Fibroblast of lung (primary cell): ENCODE measurements at regions not wholly inside any gene's neighbourhood (a gene's known extent, or its start where the extent isn't known, plus 50 kb on each side); places are given as distances from the start of the nearest gene placed in this dataset.

Experiments used
- DNase-seq, 2 donors: peaks; one replicate each; pipeline versions ENCODE4 v3.0.0 to v3.0.0-alpha.2; 2010; ENCODE audit warnings: low read depth in 2 of 2
- H2AFZ ChIP-seq: 2 replicates; pipeline ENCODE4 v1.5.1; 2012; ENCODE audit warnings: low read length, control low read depth, inconsistent platforms
- H3K27ac ChIP-seq: 2 replicates; pipeline ENCODE4 v1.5.1; 2011; ENCODE audit warnings: low read length, control low read depth; ENCODE audit not compliant: insufficient read depth
- H3K27me3 ChIP-seq: 2 replicates; pipeline ENCODE4 v1.5.1; 2011; ENCODE audit warnings: mild to moderate bottlenecking, low read length; ENCODE audit not compliant: control insufficient read depth, insufficient read depth
- H3K36me3 ChIP-seq: 2 replicates; pipeline ENCODE4 v1.5.1; 2011; ENCODE audit warnings: low read length; ENCODE audit not compliant: control insufficient read depth, insufficient read depth
- H3K4me1 ChIP-seq: 2 replicates; pipeline ENCODE4 v1.5.1; 2011; ENCODE audit warnings: low read length; ENCODE audit not compliant: control insufficient read depth, insufficient read depth; ENCODE audit errors: extremely low read depth
- H3K4me2 ChIP-seq: 2 replicates; pipeline ENCODE4 v1.5.1; 2011; ENCODE audit warnings: low read length, control low read depth; ENCODE audit not compliant: insufficient read depth; ENCODE audit errors: extremely low read depth
- H3K4me3 ChIP-seq, 4 experiments: fragments of 200-600 bp in 1 of 4; sonication (generic) in 1 of 4; replicated peaks in 1 of 4; 2 replicates each; pipeline ENCODE4 v1.5.1; 2011 to 2016; ENCODE audit warnings: low read length in 4 of 4, low read depth in 3 of 4, mild to moderate bottlenecking in 3 of 4, control low read depth in 2 of 4, inconsistent platforms in 1 of 4, mixed read lengths in 1 of 4; ENCODE audit not compliant: insufficient read depth in 1 of 4; ENCODE audit errors: control extremely low read depth in 1 of 4
- H3K79me2 ChIP-seq: 2 replicates; pipeline ENCODE4 v1.5.1; 2012; ENCODE audit warnings: mild to moderate bottlenecking, low read length, inconsistent platforms; ENCODE audit not compliant: control insufficient read depth, insufficient read depth
- H3K9ac ChIP-seq: 2 replicates; pipeline ENCODE4 v1.5.1; 2011; ENCODE audit warnings: mild to moderate bottlenecking, low read length, control low read depth; ENCODE audit not compliant: insufficient read depth
- H3K9me3 ChIP-seq: 2 replicates; pipeline ENCODE4 v1.5.1; 2012; ENCODE audit warnings: low read depth, low read length; ENCODE audit not compliant: control insufficient read depth, insufficient read depth
- H4K20me1 ChIP-seq: 2 replicates; pipeline ENCODE4 v1.5.1; 2011; ENCODE audit warnings: low read length; ENCODE audit not compliant: control insufficient read depth, insufficient read depth; ENCODE audit errors: extremely low read depth
- EZH2 ChIP-seq: IDR thresholded peaks from 2 replicates; pipeline ENCODE4 v1.5.1; 2012; ENCODE audit warnings: low read length, control low read depth, mild to moderate bottlenecking; ENCODE audit errors: missing control alignments
- TF ChIP-seq, protein P1 (sequence below), 2 donors: IDR thresholded peaks in 1 of 2; conservative IDR thresholded peaks in 1 of 2; 1 replicate in 1 of 2; 2 replicates in 1 of 2; pipeline ENCODE4 v1.5.1; 2011 to 2012; ENCODE audit warnings: low read length in 2 of 2, control low read depth in 1 of 2, inconsistent platforms in 1 of 2, low read depth in 1 of 2, mild to moderate bottlenecking in 1 of 2

DNA sequence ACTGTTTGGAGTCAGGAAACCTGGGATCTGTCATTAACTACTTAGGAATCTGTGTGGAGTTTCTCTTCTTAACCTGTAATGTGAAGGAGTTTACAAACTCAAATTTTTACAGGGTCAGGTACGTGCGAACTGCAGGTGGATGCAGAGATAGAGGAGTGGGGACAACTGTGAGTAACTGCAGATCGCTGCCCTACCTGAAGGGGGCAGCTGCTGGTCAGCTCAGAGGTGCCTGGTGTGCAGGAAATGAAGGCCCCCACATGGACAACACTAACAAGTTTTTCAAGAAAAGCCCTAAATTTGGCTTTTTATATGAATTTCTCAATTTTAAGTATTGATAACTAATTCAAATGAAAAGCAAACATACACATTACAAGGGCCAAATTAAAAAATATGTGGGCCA, 380.0 kb downstream of the REEP3 start:
- no peaks in the 10 kb centered on the region for H4K20me1 ChIP-seq
- TF ChIP-seq, protein P1, sequence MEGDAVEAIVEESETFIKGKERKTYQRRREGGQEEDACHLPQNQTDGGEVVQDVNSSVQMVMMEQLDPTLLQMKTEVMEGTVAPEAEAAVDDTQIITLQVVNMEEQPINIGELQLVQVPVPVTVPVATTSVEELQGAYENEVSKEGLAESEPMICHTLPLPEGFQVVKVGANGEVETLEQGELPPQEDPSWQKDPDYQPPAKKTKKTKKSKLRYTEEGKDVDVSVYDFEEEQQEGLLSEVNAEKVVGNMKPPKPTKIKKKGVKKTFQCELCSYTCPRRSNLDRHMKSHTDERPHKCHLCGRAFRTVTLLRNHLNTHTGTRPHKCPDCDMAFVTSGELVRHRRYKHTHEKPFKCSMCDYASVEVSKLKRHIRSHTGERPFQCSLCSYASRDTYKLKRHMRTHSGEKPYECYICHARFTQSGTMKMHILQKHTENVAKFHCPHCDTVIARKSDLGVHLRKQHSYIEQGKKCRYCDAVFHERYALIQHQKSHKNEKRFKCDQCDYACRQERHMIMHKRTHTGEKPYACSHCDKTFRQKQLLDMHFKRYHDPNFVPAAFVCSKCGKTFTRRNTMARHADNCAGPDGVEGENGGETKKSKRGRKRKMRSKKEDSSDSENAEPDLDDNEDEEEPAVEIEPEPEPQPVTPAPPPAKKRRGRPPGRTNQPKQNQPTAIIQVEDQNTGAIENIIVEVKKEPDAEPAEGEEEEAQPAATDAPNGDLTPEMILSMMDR (conservative IDR thresholded peaks at IDR 0.05 in 1 of 2, IDR thresholded peaks at IDR 0.05 in 1 of 2; ENCODE audit: low read depth in 1 of 2, low read length in 2 of 2), result peak; percentile 10 to 15
- TF ChIP-seq EZH2, result no peak
- no peak overlapping the region for H3K4me3 ChIP-seq
- no peak overlapping the region for H2AFZ ChIP-seq
- H3K36me3 ChIP-seq, result no peaks in the 10 kb centered on the region
- H3K9ac ChIP-seq, result no peak overlapping the region
- H3K27ac ChIP-seq, result no peak overlapping the region
- H3K27me3 ChIP-seq, result no peaks in the 10 kb centered on the region
- no peak overlapping the region for H3K4me2 ChIP-seq
- no peaks in the 10 kb centered on the region for H3K79me2 ChIP-seq
- no peaks in the 10 kb centered on the region for H3K9me3 ChIP-seq
- H3K4me1 ChIP-seq, result no peaks in the 10 kb centered on the region
- DNase-seq, result no peak

DNA sequence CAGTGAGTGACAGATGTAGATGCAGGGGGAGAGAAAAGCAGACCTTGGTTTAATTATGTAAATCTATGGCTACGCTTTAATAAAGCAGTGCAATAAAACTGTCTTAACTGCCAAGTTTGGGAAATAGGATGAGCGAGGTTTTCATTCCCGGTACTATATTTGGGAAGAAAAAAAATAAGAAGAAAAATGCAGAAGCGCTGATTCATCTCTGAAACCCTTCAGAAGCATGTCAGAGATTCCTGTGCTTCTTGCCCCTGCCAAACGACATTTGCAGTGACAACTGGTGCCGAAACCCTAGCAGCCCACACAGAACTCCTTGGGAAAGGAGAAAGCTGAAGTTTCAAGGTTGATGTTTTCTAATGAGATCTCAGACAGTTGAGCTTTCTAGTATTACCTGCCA, 380.7 kb downstream of the REEP3 start:
- Histone ChIP-seq H2AFZ (no peak overlapping the region), H3K36me3 (no peaks in the 10 kb centered on the region), H3K27ac (no peak overlapping the region), H3K4me1 (no peaks in the 10 kb centered on the region), H3K9ac (no peak overlapping the region), H3K79me2 (no peaks in the 10 kb centered on the region), H3K9me3 (no peaks in the 10 kb centered on the region), H4K20me1 (no peaks in the 10 kb centered on the region), H3K4me2 (no peak overlapping the region), H3K27me3 (no peaks in the 10 kb centered on the region), H3K4me3 (no peak overlapping the region)
- TF ChIP-seq, protein P1 (conservative IDR thresholded peaks at IDR 0.05 in 1 of 2, IDR thresholded peaks at IDR 0.05 in 1 of 2; ENCODE audit: low read depth in 1 of 2, low read length in 2 of 2), result no peak
- TF ChIP-seq EZH2, result no peak
- DNase-seq, result peak in 1 of 2 donors; percentile 25

DNA sequence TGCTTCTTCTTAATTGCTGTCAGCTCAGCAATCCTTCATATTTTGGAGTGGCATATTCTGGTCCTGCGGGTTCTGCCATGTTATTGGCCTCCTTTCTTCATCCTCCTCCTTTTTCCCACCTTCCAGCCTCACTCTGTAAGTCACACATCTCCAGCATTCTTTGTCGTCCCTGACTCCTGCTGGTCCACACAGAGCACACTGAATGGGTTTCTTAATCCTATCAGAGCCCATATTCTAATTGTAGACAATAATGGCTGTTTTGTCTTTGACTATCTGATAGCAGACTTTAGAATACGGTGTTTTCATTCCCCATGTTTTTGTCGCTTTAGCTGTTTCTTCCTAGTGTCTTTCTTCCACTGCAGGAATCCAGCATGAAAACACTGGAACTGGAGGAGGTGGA, 389.6 kb downstream of the REEP3 start:
- TF ChIP-seq, protein P1 (conservative IDR thresholded peaks at IDR 0.05 in 1 of 2, IDR thresholded peaks at IDR 0.05 in 1 of 2; ENCODE audit: low read depth in 1 of 2, low read length in 2 of 2), result no peak
- TF ChIP-seq EZH2, result no peak
- no peak overlapping the region for H3K4me3 ChIP-seq
- H3K4me2 ChIP-seq, result no peak overlapping the region
- H3K27ac ChIP-seq, result no peak overlapping the region
- no peaks in the 10 kb centered on the region for H3K36me3 ChIP-seq
- no peak overlapping the region for H2AFZ ChIP-seq
- H3K9me3 ChIP-seq, result no peaks in the 10 kb centered on the region
- H4K20me1 ChIP-seq, result no peaks in the 10 kb centered on the region
- no peak overlapping the region for H3K9ac ChIP-seq
- no peaks in the 10 kb centered on the region for H3K4me1 ChIP-seq
- DNase-seq, result no peak
- H3K27me3 ChIP-seq, result no peaks in the 10 kb centered on the region
- H3K79me2 ChIP-seq, result no peaks in the 10 kb centered on the region
